ENCODE measurements at regions not wholly inside any gene's neighbourhood (a gene's known extent, or its start where the extent isn't known, plus 50 kb on each side); places are given as distances from the start of the nearest gene placed in this dataset.
A peak's percentile ranks its signal among the peaks of the same experiment; 100 is the strongest.
"Not testable (repeated sequence)": the region's sequence is repeated elsewhere in the genome, so short reads cannot be mapped to it uniquely, and the experiment has no call there.

DNA sequence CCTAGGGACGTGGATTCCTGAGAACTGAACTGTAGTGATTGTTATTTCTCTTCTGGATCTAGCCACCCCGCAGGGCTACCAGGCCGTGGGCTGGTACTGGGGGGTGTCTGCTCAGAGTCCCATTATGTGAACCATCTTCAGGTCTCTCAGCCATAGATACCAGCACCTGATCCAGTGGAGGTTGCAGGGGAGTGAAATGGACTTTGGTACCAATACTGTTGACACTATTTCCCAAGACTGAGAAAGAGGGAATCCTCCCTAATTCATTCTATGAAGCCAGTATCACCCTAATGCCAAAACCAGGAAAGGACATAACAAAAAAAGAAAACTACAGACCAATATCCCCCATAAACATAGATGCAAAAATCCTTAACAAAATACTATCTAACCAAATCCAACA lies 237.0 kb upstream of the AGTR1 start:
- DNase-seq (ENCODE audit: low spot score): no peak

GRCh38 chr3:148464246-148464645 lies 233.5 kb upstream of the AGTR1 start:
- DNase-seq (ENCODE audit: low spot score): peak; percentile 30

GRCh38 chr3:148466143-148466542 lies 231.6 kb upstream of the AGTR1 start:
- DNase-seq (ENCODE audit: low spot score): no peak

- DNase-seq (ENCODE audit: low spot score): no peak
Measured at GRCh38 chr3:148466980-148467740, 230.5 kb upstream of the AGTR1 start.

- no peak for DNase-seq (ENCODE audit: low spot score)
Measured at GRCh38 chr3:148477375-148477774, 220.3 kb upstream of the AGTR1 start.

DNA sequence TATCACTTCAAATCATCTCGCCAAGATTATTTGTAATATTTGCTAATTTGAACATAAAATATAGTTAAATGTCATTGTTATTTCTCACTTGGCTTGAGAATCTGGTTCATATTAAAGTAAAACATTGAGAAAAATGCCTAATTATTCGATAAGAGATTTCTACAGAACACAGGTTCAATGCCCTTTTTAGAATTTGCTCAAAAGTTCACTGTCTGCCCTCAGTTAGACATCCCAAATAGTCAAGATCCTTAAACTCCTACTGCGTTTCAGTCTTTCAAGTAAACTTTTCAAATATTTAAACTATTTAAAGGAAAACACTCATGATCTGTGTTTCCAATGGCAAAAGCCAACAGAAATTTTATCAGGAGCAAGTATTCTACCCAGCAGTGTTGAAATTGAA lies 204.1 kb upstream of the AGTR1 start:
- DNase-seq (ENCODE audit: low spot score): no peak

DNA sequence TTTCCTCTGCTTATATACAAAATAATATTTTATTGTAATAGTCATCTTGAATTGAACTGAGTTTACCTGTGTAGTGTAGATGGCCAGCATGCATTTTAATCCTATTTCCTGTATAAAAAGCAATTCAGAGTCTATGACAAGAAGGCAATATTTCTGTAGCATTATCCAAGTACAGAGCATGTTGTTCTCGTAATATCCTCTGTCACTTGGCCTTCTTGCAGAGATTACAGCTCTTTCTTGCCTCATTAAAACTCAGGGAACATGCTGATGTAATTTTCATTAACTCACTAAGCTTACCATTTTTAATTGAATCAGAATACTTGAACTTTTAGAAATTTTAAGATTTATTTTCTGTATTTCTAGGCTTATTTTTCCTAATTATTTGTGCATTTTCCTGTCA lies 203.3 kb upstream of the AGTR1 start:
- no peak for DNase-seq (ENCODE audit: low spot score)

- no peak for DNase-seq (ENCODE audit: low spot score)
Measured at GRCh38 chr3:148500881-148501280, 196.8 kb upstream of the AGTR1 start.

DNA sequence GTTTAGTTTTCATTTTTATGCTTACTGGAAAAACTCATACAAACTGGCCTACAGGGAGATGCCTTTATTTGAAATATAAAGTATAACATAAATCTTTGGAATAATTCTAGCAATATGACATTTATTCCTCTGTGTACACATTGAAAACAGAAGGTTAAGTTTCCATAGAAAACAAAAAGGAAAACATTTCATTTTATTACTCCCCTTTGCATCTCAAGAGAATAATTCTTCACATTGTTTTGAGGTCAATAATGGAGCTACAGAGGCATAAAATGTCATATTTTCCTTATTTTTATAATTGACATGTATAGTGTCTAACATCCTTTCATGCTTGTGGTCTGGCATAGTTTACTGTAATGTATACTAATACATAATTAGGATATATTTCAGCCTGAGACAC lies 187.6 kb upstream of the AGTR1 start:
- no peak for DNase-seq (ENCODE audit: low spot score)

- DNase-seq (ENCODE audit: low spot score): no peak
Measured at GRCh38 chr3:148510561-148510960, 187.1 kb upstream of the AGTR1 start.

DNA sequence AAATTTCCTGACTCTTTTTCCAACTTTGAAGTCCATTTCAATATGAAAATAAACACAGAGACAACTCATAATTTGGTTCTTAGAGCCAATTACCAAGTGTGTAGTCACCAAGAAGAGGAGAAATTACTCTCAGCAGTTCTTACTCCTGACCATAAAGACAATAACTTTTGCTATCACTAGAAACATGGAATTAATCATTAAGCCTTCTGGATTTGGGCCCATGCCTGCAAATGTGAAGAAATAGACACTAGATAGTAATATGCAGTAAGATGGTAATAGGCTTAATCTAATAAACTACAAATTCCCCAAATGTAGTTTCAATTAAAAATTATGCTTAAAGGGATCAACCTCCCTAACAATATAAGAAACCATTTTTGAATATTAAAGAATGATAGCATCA lies 185.1 kb upstream of the AGTR1 start:
- no peak for DNase-seq (ENCODE audit: low spot score)

DNA sequence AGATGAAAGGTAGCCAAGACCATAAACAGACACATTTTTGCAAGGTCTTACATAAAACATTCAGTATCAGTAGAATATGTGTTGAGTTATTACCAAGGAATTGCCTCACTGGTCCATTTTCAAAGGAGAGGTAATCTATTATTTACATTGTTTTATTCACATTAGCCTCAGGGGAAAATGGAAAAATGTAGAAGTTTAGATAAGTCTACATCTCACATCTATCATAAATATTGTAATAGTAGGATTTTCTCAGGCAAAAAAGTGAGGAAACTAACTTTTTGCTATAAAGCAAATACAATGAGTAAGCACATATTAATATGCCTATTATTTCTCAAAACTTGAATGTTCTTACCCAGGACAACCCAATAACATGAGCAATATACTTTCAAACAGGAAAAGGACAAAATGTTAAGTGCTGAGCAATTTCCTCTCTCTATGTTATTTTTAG lies 184.6 kb upstream of the AGTR1 start:
- no peak for DNase-seq (ENCODE audit: low spot score)

DNA sequence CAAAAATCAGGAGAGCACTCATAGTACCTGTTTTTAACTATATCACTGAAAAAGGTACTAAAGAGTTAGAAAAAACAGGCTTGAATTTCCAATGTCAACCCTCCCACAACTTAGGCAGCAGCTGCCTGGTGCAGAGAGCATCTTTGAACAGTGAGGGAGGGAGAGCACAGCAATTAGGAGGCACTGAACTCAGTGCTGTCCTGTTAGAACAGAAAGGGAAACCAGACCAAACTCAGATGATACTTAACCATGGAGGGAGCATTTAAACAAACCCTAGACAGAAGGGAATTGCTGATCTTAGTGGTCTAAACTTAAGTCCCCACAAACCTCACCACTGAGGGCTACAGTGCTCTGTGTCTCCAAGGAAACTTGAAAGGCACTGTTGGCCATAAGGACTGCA lies 179.2 kb upstream of the AGTR1 start:
- no peak for DNase-seq (ENCODE audit: low spot score)

DNA sequence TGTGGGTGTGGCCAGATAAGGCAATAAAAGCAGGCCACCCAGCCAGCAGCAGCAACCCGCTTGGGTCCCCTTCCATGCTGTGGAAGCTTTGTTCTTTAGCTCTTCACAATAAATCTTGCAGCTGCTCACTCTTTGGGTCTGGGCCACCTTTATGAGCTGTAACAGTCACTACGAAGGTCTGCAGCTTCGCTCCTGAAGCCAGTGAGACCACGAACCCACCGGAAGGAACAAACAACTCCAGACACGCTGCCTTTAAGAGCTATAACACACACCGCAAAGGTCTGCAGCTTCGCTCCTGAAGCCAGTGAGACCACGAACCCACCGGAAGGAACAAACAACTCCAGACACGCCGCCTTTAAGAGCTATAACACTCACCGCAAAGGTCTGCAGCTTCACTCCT lies 172.1 kb upstream of the AGTR1 start:
- DNase-seq (ENCODE audit: low spot score): not testable (repeated sequence)

- no peak for DNase-seq (ENCODE audit: low spot score)
Measured at GRCh38 chr3:148528024-148528423, 169.7 kb upstream of the AGTR1 start.

DNA sequence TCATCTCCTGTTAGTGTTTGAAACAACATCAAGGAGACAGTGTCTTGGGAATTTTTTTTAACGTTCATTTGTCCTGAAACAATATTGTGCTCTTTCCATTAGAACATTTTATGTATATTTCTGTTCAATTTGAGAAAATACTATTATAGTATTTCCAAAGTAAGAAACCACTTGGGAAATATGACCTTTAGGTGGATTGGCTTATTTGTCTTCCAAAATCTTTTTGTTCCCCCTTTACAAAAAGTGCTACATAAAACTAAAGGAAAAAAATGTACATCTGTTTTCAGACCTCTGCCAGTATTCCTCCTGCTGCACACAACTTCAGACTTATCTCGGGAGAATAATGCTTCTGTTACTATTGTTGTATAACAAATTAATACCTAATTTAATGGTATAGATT lies 165.9 kb upstream of the AGTR1 start:
- DNase-seq (ENCODE audit: low spot score): no peak

DNA sequence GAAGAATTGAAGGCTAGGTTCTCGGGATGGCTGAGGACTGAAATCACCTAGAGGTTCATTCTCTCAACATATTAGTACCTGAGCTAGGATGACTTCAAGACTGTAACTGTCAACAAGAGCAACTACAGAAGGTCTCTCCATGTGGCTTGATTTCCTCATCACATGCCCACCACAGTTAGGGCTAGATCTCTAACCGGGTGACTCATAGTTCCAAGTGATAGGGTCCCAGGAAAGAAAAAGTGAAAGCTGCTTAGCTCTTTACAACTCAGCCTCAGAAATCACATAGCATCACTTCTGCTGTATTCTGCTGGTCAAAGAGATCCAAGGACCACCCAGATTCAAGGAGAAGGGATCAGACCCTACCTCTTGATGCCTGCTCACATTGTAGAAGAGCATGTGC lies 165.4 kb upstream of the AGTR1 start:
- DNase-seq (ENCODE audit: low spot score): no peak

- DNase-seq (ENCODE audit: low spot score): no peak
Measured at GRCh38 chr3:148532774-148533173, 164.9 kb upstream of the AGTR1 start.

DNA sequence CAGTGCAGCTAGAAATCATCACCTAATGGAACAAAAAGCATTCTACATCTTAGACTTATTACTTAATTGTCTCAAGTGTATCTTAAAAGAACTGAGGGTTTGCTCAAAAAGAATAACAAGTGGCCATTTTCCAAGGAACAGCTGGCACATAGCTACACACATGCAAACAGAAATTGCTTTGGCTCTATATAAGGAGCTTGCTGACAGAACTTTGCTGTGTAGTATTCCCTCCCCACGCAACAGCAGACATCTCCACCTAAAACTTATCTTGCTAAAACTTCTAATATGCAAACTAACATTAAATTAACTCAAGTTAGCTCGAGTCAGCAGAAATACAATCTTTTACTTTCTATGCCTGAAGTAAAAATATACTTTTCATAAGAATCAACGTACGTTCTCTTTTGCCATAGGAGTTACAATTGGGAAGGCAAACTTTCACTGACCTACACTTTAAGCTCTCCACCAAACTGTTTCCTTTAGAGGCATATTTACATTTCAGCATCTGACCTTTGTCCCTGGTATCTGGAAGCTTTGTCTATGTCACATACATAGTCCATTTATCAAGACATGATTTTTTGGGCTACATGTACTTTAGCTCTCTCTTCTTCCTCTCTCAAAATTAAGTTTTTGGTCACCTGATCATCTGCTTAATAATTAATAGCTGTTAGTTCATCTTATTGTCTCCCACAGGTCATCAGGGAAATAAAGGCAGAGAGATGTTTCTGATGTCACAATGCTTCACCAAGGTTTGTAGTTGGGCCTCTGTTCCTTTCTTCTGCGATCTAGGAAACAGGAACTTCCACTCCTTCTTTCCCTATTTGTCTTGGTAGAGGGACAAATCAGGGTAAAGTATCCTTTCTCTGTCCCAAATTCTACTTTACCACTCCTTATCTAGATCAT lies 163.4 kb upstream of the AGTR1 start:
- peak; percentile 22 for DNase-seq (ENCODE audit: low spot score)

DNA sequence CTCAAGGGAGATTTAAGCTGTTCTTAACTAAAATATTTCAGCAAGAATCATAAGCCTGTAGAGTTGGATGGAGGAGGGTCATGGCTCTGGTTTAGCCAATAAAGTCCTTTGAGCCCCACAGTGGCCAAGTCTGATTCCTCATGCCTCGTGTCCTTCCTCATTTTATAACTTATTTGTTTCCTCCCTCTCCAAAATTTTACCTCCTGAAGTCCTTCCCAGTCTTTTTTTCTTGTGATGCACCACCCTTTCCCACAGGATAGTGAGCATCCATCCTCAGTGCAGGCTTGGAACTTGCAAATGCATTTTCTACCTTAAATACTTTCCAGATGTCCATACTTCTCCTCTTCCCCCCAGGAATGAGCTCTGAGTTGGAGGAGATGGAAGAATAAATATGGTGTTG lies 162.7 kb upstream of the AGTR1 start:
- DNase-seq (ENCODE audit: low spot score): no peak

DNA sequence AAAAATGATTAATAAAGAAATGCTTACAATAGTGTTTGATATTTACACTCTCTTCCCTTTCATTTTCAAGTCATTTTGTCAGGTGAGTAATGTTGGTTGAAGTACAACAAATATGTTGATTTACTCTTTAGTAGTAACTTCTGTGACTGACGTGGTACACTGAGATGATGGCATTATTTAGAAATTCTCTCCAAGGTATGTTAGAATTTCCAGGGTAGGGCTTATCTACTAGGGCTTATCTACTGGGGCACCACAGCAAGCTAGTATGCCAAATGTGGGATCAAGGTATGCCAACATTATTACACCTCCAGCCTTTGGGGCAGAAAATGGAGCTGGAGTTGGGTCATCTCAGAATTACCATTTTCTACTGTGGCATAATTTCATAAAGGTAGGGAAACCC lies 157.4 kb upstream of the AGTR1 start:
- no peak for DNase-seq (ENCODE audit: low spot score)

DNA sequence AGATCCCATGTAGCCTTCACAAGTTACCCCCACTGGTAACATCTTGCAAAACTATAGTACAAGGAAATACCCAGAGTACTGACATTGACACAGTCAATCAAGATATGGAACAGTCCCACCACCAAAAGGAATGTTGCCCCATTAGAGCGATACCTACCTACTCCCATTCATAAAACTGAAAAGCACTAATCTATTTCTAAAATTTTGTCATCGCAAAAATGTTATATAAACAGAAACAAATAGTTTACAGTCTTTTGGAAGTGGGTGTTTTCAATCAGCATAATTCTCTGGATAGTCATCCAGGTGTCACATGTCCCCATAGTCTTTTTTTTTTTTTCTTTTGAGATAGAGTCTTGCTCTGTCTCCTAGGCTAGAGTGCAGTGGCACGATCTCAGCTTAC lies 156.9 kb upstream of the AGTR1 start:
- DNase-seq (ENCODE audit: low spot score): no peak

DNA sequence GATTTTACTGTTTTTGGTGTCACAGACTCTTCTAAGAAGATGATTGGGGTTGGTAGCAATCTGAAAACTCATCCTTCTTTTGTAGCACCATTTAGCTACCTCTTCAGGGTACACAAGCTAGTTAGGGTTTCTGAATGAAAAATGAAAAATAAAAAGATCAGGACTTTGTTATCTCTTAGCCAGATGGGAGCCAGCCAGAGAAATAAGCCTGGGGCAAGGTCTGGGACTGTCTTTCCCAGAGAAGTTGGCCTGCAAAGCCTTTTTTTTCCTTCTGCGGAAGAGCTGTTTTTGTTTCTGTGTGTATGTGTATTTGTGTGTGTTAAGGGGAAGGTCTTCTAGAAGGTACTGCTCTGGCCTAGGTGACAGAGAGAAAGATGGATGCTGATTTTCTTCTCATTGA lies 150.7 kb upstream of the AGTR1 start:
- DNase-seq (ENCODE audit: low spot score): no peak
